ENCODE measurements at regions not wholly inside any gene's neighbourhood (a gene's known extent, or its start where the extent isn't known, plus 50 kb on each side); places are given as distances from the start of the nearest gene placed in this dataset.
"Not testable (repeated sequence)": the region's sequence is repeated elsewhere in the genome, so short reads cannot be mapped to it uniquely, and the experiment has no call there.

DNA sequence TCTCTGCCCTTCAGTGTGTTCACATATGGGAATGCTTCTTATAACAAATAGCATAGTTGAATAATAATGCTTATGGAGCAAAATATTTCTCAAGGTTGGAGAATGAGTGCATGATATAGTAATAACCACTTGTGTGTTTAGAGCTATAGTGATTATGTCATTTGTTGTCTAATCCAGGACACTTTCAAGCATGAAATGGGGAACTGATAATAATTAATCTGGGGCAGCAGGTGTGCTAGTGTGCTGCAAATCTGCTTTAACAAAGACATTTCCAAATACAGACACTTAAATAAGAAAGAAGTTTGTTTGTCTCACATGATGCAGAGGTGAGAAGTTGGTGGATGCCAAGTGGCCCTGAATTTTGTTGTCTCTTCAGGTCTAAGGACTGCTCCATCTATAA is 579.3 kb upstream of the GRM7 start:
- DNase-seq (ENCODE audit: low read depth) = no peak

DNA sequence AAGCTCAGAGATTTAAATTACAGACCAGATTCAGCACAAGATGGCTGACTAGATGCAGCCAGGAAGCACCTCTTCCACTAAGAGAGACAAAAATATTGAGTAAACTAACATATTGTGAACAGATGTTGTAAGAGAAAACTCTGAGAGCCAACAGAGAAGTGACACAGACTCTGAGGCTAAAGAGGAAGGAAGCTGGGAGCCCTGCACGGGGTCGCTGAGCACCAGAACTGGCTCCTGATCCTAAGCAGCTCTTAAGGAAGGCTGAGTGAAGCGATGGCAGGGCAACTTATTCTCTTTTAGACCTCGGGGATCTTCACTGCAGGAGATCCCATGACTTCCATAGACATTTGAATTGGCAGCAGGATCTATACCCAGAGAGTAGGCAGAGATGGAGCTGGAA is 578.0 kb upstream of the GRM7 start:
- no peak for DNase-seq (ENCODE audit: low read depth)

DNA sequence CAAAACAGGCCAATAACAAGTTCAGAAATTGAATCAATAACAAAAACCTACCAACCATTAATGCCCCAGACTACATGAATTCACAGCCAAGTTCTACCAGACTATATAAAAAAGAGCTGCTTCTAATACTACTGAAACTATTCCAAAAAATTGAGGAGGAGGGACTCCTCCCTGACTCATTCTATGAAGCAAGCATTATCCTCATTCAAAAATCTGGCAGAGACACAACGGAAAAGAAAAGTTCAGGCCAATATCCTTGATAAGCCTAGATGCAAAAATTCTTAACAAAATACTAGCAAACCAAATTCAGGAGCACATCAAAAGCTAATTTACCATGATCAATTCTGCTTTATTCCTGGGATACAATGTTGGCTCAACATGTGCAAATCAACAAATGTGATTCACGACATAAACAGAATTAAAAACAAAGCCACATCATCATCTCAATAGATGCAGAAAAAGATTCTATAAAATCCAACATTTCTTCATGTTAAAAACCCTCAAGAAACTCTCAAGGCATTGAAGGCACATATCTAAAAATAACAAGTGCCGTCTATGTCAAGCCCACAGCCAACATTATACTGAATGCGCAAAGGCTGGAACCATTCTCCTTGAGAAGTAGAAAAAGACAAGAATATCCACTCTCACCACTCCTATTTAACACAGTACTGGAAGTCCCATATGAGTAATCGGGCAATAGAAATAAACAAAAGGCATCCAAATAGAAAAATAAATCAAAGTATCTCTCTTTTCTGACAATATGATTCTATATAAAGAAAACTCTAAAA is 573.6 kb upstream of the GRM7 start:
- no peak for DNase-seq (ENCODE audit: low read depth)

DNA sequence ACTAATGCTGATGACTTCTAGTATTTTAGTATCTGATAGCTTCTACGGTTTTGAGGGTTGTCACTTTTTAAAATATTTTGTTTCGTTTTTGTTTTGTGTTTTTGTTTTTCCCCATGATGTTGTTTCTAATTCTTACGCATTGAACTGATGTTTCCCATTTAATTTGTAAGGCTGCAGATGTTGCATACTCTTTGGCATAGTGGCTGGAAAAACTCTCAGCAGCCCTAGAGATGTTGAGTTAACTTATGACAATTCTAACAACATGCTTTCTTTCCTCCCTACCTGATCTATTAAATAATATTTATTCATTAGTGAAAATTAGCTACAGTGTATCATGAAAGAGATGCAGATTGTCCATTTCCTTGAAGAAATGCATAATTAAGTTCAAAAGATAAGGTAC is 559.3 kb upstream of the GRM7 start:
- DNase-seq (ENCODE audit: low read depth) = no peak

DNA sequence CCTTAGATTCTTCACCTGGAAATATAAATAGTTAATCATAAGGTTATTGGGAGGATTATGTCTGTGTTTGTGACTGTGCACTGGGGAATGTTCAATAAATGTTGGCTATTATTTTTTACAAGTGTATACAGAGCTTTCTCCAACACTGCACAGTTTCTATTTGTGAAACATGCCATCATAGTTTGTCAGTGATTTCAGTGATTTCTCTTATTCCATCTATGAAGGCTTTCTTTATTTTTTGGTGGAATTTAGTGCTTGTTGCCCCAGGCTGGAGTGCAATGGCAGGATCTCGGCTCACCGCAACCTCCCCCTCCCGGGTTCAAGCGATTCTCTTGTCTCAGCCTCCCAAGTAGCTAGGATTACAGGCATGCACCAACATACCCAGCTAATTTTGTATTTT is 545.0 kb upstream of the GRM7 start:
- DNase-seq (ENCODE audit: low read depth) = no peak

DNA sequence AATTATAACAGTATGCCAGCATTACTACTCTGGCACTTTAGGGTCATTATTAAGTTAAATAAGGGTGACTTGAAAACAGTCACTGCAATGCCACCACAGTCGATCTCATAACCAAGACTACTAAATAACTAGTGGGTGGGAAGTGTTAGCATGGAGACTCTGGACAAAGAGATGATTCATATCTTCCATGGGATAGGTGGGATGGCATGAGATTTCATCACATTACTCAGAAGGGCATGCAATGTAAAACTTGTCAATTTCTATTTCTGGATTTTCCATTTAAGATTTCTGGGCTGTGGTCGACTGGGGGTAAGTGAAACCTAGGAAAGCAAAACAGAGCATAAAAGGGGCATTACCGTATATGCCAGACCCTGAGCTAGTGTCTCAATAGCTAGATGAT is 538.9 kb upstream of the GRM7 start:
- no peak for DNase-seq (ENCODE audit: low read depth)

DNA sequence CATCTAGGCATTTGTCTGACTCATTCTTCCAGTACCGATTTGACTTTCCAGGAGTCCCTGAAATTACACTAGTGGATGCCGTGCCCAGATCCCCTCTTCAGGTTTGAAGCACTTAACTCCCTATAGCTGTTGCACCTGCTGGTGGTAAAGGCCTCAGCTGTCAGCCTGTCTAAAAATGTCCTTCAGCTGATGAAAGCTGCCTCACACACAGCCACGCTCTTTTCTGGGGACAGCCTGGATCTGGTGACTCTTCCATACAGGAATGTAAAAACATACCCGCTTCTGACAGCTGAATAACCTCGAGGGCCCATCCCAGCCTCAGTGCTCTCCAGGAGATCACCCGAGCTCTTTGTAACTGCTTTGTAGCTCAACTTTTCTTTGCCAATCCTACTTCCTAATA is 534.1 kb upstream of the GRM7 start:
- no peak for DNase-seq (ENCODE audit: low read depth)

DNA sequence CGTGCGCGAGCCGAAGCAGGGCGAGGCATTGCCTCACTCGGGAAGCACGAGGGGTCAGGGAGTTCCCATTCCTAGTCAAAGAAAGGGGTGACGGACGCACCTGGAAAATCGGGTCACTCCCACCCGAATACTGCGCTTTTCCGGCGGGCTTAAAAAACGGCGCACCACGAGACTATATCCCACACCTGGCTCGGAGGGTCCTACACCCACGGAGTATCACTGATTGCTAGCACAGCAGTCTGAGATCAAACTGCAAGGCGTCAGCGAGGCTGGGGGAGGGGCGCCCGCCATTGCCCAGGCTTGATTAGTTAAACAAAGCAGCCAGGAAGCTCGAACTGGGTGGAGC is 520.0 kb upstream of the GRM7 start:
- DNase-seq (ENCODE audit: low read depth) = not testable (repeated sequence)

DNA sequence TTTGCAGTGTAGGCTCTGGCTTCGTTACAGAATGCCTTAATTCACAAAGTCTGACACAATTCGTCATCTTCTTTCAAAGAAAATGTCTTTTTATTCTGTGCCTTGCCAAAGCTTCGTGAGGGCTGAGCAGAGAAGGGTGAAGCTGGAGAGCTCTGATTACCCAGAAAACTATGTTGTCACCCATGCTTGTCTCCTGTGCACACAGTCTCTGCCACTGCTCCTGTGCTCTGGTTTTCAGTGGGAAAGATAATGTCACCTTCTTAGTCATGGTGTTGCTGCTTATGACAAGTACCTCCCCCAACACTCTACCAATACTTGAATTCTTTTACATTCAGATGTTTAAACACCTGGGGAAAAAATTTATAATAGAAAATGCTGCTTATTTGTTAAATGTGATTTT is 509.2 kb upstream of the GRM7 start:
- DNase-seq (ENCODE audit: low read depth) = no peak

DNA sequence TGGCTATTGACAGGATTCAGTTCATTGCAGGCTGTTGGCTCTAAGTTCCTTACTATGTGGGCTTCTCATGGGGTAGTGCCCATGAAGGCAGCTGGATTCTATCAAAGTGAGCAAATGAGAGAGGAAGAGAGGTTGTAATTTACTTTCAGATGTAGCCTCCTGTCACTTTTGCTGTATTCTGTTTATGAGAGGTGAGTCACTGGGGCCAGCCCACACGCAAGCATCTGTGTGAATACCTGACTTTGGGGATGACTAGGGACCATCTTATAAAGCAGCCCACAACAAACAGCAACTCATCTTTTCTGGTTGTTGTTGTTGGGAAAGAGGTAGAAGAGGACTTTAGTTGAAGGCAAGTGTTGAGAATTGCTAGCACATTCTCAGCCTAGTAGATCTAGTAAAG is 506.3 kb upstream of the GRM7 start:
- no peak for DNase-seq (ENCODE audit: low read depth)

DNA sequence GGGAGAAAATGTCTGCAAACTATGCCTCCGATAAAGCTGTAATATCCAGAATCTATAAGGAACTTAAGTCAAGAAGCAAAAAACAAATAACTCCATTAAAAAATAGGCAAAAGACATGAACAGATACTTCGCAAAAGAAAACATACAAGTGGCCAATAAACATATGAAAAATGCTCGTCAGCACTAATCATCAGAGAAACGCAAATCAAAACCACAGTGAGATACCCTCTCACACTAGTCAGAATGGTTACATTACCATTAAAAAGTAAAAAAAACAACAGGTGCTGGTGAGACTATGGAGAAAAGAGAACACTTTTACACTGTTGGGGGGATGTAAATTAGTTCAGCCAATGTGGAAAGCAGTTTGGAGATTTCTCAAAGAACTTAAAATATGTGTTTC is 498.5 kb upstream of the GRM7 start:
- no peak for DNase-seq (ENCODE audit: low read depth)

DNA sequence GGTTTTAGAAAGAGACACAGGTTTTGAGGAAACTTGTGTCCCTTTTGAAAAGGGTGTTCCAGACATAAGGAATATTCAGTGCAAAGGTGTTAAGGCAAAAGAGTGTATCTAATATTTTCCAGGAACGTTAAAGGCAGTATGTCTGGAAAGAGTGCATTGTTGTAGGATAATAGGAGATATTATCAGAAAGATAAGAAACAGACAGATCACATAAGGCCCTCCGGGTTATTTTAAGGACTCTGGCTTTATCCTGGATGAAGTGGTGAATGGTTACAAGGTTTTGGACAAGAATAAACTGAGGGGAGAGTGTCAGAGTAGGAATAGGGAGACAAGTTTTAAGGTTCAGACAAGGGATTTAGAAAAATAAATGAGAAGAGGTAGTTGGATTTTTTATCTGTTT is 493.7 kb upstream of the GRM7 start:
- no peak for DNase-seq (ENCODE audit: low read depth)

DNA sequence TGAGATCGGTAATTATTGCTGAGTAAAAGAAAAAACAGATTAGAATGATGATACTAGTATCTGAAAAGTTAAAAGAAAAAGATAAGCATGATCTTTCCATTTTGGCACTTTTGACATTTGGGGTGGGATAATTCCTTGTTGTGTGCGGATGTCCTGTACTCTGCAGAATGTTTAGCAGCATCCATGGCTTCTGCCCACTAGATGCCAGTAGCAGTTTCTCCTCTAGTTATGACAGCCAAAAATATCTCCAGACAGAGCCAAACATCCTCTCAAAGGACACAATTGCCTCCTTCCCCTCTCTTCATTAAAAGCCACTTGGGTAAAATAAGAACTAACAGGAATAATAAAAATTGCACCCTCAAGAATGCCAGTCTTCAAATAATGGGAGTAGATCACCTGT is 468.8 kb upstream of the GRM7 start:
- DNase-seq (ENCODE audit: low read depth) = no peak

DNA sequence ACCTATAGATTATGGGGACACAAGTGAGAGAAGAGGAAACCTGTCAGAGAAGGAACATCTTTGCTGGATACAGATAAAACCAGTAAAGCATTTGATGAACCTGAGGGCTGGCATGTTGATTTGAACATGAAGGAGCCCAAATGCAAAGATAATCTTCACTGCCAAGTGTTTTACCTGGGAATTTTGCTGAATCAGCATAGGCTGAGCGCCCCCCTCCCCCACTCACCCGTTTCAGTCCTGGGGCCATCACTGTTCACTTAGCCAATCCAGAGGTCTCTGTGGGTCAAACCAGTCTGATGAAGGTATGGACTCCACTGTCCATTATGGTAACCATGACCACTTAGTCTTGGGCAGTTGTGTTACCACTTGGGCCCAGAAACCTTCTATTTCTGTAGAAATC is 466.0 kb upstream of the GRM7 start:
- DNase-seq (ENCODE audit: low read depth) = no peak

DNA sequence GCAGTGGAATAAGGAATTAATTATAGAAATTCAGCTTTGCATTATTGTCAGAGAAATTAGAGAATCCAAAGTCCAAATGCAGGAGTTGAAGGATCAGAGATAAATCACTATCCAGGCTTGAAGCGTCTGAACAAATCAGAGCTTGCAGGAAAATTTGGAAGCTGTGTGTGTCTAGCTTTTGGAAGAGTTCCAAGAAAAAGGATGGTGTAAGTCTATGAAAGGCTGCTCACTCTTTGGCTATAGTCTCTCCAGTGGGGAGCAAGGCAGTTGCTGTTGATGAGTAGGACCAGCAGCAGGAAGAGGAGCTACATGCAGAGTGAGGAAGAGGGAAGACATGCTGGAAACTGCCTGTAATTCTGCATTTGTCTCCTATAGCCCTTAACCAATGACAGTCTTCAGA is 464.3 kb upstream of the GRM7 start:
- no peak for DNase-seq (ENCODE audit: low read depth)

DNA sequence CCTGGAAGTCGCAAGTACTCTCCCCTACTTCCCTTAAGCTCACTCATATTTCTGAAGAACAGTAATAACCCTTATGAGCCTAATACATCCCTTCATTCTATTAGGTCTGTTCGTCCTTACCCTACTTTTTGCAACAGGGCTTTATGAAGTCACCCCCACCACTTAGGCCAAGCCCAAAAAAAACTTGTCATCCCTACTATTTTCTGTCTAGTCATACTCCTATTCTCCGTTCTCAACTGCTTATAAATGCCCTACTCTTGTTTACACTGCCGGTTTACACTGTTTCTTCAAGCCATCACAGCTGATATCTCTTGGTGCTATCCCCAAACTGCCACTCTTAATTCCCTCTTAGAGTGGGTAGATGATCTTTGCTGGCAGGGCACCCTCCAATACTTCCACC is 458.2 kb upstream of the GRM7 start:
- not testable (repeated sequence) for DNase-seq (ENCODE audit: low read depth)

DNA sequence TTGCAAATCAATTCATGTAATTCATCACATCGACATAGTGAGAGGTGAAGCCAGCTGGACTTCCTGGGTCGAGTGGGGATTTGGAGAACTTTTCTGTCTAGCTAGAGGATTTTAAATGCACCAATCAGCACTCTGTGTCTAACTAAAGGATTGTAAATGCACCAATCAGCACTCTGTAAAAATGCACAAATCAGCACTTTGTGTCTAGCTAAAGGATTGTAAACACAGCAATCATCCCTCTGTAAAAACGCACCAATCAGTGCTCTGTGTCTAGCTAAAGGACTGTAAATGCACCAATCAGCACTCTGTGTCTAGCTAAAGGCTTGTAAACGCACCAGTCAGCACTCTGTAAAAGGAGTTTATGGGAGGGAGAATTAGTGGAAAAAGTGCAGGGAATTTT is 454.0 kb upstream of the GRM7 start:
- DNase-seq (ENCODE audit: low read depth) = not testable (repeated sequence)

DNA sequence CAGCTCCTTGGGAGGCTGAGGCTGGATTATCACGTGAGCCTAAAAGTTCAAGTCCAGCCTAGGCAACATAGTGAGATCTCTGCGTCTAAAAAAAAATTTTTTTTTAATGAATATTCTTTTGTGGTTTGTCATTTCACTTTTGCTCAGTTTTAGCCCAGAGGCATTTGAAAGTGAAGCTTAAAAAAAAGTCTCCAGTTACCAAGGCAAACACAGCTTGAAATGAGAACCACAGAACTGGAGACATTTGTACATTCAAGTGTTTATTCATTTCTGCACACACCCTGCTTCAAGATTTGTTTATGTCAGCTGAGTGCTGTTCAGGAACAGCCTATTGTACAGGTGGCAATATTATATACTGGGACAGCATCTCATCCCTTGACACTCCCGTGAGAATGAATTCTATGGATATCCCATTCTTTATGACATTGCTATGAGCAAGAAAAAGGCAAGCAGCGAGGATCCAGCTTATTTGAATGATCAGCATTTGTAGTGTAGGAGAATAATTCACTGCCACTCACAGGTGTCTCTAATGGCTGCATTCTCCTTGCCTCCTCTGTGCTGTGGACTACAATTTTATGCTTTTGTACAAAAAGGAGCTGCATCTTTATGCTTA is 444.8 kb upstream of the GRM7 start:
- DNase-seq (ENCODE audit: low read depth) = no peak

DNA sequence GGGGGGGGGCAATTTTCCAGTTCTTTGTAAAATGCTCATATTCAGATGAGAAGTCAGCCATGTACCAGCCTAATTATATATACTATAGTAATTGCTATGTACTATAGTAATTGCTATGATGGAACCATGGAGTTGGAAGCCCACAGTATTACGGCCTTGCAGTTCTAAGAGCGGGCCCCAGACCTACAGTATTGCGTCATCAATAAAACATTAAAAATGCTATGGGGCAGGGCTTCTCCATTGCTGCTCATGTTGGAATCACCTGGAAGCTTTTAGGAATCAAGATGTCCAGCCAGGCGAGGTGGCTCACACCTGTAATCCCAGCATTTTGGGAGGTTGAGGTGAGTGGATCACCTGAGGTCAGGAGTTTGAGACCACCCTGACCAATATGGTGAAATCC is 443.7 kb upstream of the GRM7 start:
- DNase-seq (ENCODE audit: low read depth) = no peak

DNA sequence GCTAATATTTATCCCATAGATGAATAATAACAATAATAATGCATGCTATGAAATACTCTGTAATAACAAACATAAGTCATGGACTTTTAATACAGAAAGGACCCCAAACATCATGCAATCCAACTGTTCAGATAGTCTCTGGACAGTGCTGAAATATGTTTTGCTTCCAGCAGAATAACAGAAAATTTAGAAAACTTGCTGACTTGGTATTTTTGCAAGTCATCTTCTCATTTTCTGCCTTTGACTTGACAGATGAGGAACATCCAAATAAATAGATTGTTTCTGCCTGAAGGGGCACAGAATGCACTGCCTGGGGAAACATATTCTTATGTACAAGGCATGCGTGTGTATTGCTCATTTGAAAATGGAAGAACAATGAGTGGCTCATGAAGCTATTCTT is 442.4 kb upstream of the GRM7 start:
- DNase-seq (ENCODE audit: low read depth) = no peak

DNA sequence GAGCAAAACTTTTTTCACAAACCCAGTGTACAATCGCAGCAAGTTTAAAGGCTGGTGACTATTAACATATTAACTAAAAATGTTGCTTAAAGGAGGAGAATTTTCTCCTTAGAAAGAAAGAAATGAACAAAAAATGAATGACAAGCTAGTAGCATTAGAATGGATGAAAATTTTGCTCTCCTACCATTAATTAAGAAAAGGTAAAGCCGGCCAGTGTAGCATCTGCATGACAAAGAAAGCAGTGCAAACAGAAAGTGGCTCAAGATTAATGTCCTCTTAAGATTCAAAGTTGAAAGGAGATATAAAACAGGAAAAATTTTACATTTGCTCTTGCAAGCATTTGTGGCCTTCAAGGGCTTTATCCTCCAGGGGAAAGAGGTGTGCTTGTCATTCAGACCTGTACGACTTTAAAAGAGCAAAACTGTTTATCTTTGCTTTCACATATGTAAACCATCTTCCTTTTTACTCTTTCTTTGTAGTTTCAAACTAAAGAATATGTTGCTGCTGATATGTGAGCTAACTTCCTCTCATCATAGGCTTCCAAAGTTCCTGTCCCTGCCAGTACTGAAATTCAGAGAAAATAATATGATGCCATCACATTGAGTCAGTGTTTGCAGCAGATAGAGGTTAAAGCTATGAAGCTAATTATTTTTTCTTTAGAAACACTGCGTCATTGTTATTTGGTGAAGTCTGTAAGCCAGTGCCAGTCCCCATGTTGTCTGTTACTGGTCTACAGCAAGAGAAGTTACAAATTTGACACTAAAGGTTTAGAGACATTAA is 439.1 kb upstream of the GRM7 start:
- DNase-seq (ENCODE audit: low read depth) = no peak

DNA sequence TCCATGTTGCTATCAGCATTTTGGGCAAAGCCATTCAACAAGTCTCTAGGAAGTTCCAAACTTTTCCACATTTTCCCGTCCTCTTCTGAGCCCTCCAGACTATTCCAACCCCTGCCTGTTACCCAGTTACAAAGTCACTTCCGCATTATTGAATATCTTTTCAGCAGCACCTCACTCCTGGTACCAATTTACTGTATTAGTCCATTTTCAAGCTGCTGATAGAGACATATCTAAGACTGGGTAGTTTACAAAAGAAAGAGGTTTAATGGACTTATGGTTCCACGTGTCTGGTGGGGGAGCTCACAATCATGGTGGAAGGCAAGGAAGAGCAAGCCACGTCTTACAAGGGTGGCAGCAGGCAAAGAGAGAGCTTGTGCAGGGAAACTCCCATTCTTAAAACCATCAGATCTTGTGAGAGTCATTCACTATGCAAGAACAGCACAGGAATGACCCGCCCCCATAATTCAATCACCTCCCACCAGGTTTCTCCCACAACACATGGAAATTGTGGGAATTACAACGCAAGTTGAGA is 435.6 kb upstream of the GRM7 start:
- no peak for DNase-seq (ENCODE audit: low read depth)

DNA sequence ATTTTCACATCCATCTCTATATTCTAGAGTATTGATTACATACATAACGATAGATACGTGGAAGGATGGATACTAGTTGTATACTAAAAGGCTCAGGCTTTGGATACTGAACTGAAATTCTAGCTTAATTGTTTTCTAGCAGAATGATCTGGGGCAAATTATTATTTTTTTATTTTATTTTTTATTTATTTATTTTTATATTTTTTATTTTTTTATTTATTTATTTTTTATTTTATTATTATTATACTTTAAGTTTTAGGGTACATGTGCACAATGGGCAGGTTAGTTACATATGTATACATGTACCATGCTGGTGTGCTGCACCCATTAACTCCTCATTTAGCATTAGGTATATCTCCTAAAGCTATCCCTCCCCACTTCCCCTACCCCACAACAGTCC is 432.6 kb upstream of the GRM7 start:
- not testable (repeated sequence) for DNase-seq (ENCODE audit: low read depth)

Data from amniotic epithelial cell (primary cell).